ENCODE measurements at regions not wholly inside any gene's neighbourhood (a gene's known extent, or its start where the extent isn't known, plus 50 kb on each side); places are given as distances from the start of the nearest gene placed in this dataset.

GRCh38 chr12:24414480-24414879, 465.0 kb upstream of the SOX5 start:
- no peak for TF ChIP-seq CTCF (IDR thresholded peaks at IDR 0.05)
- no peak for TF ChIP-seq POLR2A (IDR thresholded peaks at IDR 0.05)
